ENCODE measurements at regions not wholly inside any gene's neighbourhood (a gene's known extent, or its start where the extent isn't known, plus 50 kb on each side); places are given as distances from the start of the nearest gene placed in this dataset.

DNA sequence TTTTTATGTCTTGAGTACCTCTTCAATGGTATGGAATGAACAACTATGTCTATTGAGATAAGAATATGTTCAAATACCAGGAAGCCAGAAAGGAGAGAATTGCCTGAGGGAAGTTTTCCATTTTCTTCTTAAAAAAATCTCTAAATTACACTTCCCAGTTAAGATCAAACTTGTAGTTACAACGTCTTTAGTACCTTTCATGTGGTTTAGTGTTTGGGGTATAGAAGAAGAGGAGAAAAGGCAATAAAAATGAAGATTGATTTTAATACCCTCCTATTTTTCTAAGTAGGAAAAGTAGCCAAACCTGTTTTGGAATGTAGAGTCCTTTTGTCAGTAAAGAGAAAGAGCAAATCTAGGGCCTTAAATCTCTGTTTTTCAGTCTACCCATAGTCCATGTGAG is 470.0 kb upstream of the SEMA3A start:
- TF ChIP-seq, protein P1, sequence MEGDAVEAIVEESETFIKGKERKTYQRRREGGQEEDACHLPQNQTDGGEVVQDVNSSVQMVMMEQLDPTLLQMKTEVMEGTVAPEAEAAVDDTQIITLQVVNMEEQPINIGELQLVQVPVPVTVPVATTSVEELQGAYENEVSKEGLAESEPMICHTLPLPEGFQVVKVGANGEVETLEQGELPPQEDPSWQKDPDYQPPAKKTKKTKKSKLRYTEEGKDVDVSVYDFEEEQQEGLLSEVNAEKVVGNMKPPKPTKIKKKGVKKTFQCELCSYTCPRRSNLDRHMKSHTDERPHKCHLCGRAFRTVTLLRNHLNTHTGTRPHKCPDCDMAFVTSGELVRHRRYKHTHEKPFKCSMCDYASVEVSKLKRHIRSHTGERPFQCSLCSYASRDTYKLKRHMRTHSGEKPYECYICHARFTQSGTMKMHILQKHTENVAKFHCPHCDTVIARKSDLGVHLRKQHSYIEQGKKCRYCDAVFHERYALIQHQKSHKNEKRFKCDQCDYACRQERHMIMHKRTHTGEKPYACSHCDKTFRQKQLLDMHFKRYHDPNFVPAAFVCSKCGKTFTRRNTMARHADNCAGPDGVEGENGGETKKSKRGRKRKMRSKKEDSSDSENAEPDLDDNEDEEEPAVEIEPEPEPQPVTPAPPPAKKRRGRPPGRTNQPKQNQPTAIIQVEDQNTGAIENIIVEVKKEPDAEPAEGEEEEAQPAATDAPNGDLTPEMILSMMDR (IDR thresholded peaks at IDR 0.05; ENCODE audit: poor library complexity) = no peak
- no peak for TF ChIP-seq EZH2 (IDR thresholded peaks at IDR 0.05; ENCODE audit: borderline replicate concordance)
